PC-3 (cell line): ENCODE measurements at regions not wholly inside any gene's neighbourhood (a gene's known extent, or its start where the extent isn't known, plus 50 kb on each side); places are given as distances from the start of the nearest gene placed in this dataset.

Experiments
- CTCF ChIP-seq: fragments of 300-600 bp; sonication (generic); conservative IDR thresholded peaks from 2 replicates; pipeline ENCODE4 v1.5.1; 2017; ENCODE audit warnings: antibody characterized with exemption, low read depth, mild to moderate bottlenecking, low read length
- EZH2 ChIP-seq: fragments of 300-600 bp; sonication (generic); IDR thresholded peaks from one replicate; pipeline ENCODE4 v1.6.1; 2017; ENCODE audit warnings: antibody characterized with exemption, mild to moderate bottlenecking, low read length; ENCODE audit not compliant: unreplicated experiment
- EZH2phosphoT487 ChIP-seq: fragments of 300-600 bp; sonication (generic); IDR thresholded peaks from 2 replicates; pipeline ENCODE4 v1.6.1; 2018; ENCODE audit warnings: mild to moderate bottlenecking, antibody characterized with exemption, low read length, borderline replicate concordance

- no peak for TF ChIP-seq CTCF
- no peak for TF ChIP-seq EZH2
- no peak for TF ChIP-seq EZH2phosphoT487
Measured at GRCh38 chr4:42747971-42748370, 91.1 kb upstream of the ATP8A1 start.
